ENCODE measurements at regions not wholly inside any gene's neighbourhood (a gene's known extent, or its start where the extent isn't known, plus 50 kb on each side); places are given as distances from the start of the nearest gene placed in this dataset.

GRCh38 chr4:110787109-110787508 lies 164.2 kb upstream of the PITX2 start:
- Histone ChIP-seq H3K4me3 (ENCODE audit: low read length in 3 of 3) (no peak overlapping the region), H3K27me3 (ENCODE audit: control insufficient read depth, insufficient read depth, low read length) (no peaks in the 10 kb centered on the region), H3K4me1 (ENCODE audit: control insufficient read depth in 2 of 3, insufficient read depth in 2 of 3, low read depth in 1 of 3, low read length in 3 of 3) (no peaks in the 10 kb centered on the region), H3K36me3 (ENCODE audit: control insufficient read depth in 2 of 3, insufficient read depth in 3 of 3, low read length in 3 of 3) (no peaks in the 10 kb centered on the region), H3K9ac (ENCODE audit: low read length in 3 of 3) (no peak overlapping the region), H3K9me3 (ENCODE audit: control insufficient read depth in 2 of 3, insufficient read depth in 1 of 3, low read length in 3 of 3) (no peaks in the 10 kb centered on the region), H3K27ac (ENCODE audit: low read depth in 2 of 2, low read length in 2 of 2) (no peak overlapping the region)
- no peak for DNase-seq
- no peak for TF ChIP-seq CTCF (IDR thresholded peaks at IDR 0.05; ENCODE audit: borderline replicate concordance, extremely low read depth, insufficient read depth)
- intact Hi-C loops (cut with DNase I) = no loop called here
- FAIRE-seq = no peak

- Histone ChIP-seq H3K4me3 (ENCODE audit: low read length in 3 of 3) (no peak overlapping the region), H3K36me3 (ENCODE audit: control insufficient read depth in 2 of 3, insufficient read depth in 3 of 3, low read length in 3 of 3) (no peaks in the 10 kb centered on the region), H3K27me3 (ENCODE audit: control insufficient read depth, insufficient read depth, low read length) (no peaks in the 10 kb centered on the region), H3K27ac (ENCODE audit: low read depth in 2 of 2, low read length in 2 of 2) (no peak overlapping the region), H3K4me1 (ENCODE audit: control insufficient read depth in 2 of 3, insufficient read depth in 2 of 3, low read depth in 1 of 3, low read length in 3 of 3) (no peaks in the 10 kb centered on the region), H3K9me3 (ENCODE audit: control insufficient read depth in 2 of 3, insufficient read depth in 1 of 3, low read length in 3 of 3) (no peaks in the 10 kb centered on the region), H3K9ac (ENCODE audit: low read length in 3 of 3) (no peak overlapping the region)
- DNase-seq (no peak), FAIRE-seq (no peak)
- TF ChIP-seq CTCF (IDR thresholded peaks at IDR 0.05; ENCODE audit: borderline replicate concordance, extremely low read depth, insufficient read depth) = no peak
- intact Hi-C loops (cut with DNase I) = no loop called here
These were observed 164.8 kb upstream of the PITX2 start for GRCh38 chr4:110787707-110788106.

- no peak for TF ChIP-seq CTCF (IDR thresholded peaks at IDR 0.05; ENCODE audit: borderline replicate concordance, extremely low read depth, insufficient read depth)
- intact Hi-C loops (cut with DNase I) = no loop called here
These were observed 165.4 kb upstream of the PITX2 start for GRCh38 chr4:110788302-110788701.

GRCh38 chr4:110792036-110792435 lies 169.2 kb upstream of the PITX2 start:
- Histone ChIP-seq H3K27me3 (ENCODE audit: control insufficient read depth, insufficient read depth, low read length) (no peaks in the 10 kb centered on the region), H3K27ac (ENCODE audit: low read depth in 2 of 2, low read length in 2 of 2) (no peak overlapping the region), H3K4me3 (ENCODE audit: low read length in 3 of 3) (no peak overlapping the region), H3K4me1 (ENCODE audit: control insufficient read depth in 2 of 3, insufficient read depth in 2 of 3, low read depth in 1 of 3, low read length in 3 of 3) (no peaks in the 10 kb centered on the region), H3K9me3 (ENCODE audit: control insufficient read depth in 2 of 3, insufficient read depth in 1 of 3, low read length in 3 of 3) (no peaks in the 10 kb centered on the region), H3K9ac (ENCODE audit: low read length in 3 of 3) (no peak overlapping the region), H3K36me3 (ENCODE audit: control insufficient read depth in 2 of 3, insufficient read depth in 3 of 3, low read length in 3 of 3) (no peaks in the 10 kb centered on the region)
- no peak for TF ChIP-seq CTCF (IDR thresholded peaks at IDR 0.05; ENCODE audit: borderline replicate concordance, extremely low read depth, insufficient read depth)
- DNase-seq = no peak
- intact Hi-C loops (cut with DNase I) = no loop called here
- no peak for FAIRE-seq

More at GRCh38 chr4:110788302-110788701, 165.4 kb upstream of the PITX2 start:
- DNase-seq (no peak), FAIRE-seq (no peak)
- no peaks in the 10 kb centered on the region for H3K27me3 ChIP-seq (ENCODE audit: control insufficient read depth, insufficient read depth, low read length)
- no peak overlapping the region for H3K27ac ChIP-seq (ENCODE audit: low read depth in 2 of 2, low read length in 2 of 2)
- no peaks in the 10 kb centered on the region for H3K36me3 ChIP-seq (ENCODE audit: control insufficient read depth in 2 of 3, insufficient read depth in 3 of 3, low read length in 3 of 3)
- H3K4me3 ChIP-seq (ENCODE audit: low read length in 3 of 3) = no peak overlapping the region
- H3K9me3 ChIP-seq (ENCODE audit: control insufficient read depth in 2 of 3, insufficient read depth in 1 of 3, low read length in 3 of 3) = no peaks in the 10 kb centered on the region
- H3K9ac ChIP-seq (ENCODE audit: low read length in 3 of 3) = no peak overlapping the region
- no peaks in the 10 kb centered on the region for H3K4me1 ChIP-seq (ENCODE audit: control insufficient read depth in 2 of 3, insufficient read depth in 2 of 3, low read depth in 1 of 3, low read length in 3 of 3)
